Hepatocyte (in vitro differentiated cells): ENCODE measurements at regions not wholly inside any gene's neighbourhood (a gene's known extent, or its start where the extent isn't known, plus 50 kb on each side); places are given as distances from the start of the nearest gene placed in this dataset.

Source experiments
- EZH2phosphoT487 ChIP-seq: fragments of 200-600 bp; sonication (generic); IDR thresholded peaks from one replicate; pipeline ENCODE4 v1.6.1; 2018; ENCODE audit warnings: antibody characterized with exemption, mild to moderate bottlenecking, low read depth, moderate library complexity; ENCODE audit not compliant: unreplicated experiment, severe bottlenecking
- TF ChIP-seq, protein P1 (sequence below): fragments of 200-600 bp; sonication (generic); IDR thresholded peaks from 2 replicates; pipeline ENCODE4 v1.5.1; 2016; ENCODE audit warnings: antibody characterized with exemption, mild to moderate bottlenecking; ENCODE audit not compliant: poor library complexity

DNA sequence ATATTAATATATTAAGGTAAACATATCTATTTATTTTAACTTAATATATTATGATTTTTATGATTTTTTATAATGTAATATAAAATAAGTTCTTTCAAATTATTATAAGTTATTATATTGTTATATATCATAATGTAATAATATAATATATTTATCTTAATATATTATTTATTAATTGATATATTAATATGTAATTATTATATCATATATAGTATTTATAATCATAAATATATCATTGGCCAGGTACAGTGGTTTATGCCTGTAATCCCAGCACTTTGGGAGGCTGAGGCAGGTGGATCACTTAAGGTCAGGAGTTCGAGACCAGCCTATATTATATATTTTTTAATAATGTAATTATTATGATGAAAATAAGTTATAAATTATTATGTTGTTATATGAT, 118.1 kb downstream of the MPP7 start:
- TF ChIP-seq, protein P1, sequence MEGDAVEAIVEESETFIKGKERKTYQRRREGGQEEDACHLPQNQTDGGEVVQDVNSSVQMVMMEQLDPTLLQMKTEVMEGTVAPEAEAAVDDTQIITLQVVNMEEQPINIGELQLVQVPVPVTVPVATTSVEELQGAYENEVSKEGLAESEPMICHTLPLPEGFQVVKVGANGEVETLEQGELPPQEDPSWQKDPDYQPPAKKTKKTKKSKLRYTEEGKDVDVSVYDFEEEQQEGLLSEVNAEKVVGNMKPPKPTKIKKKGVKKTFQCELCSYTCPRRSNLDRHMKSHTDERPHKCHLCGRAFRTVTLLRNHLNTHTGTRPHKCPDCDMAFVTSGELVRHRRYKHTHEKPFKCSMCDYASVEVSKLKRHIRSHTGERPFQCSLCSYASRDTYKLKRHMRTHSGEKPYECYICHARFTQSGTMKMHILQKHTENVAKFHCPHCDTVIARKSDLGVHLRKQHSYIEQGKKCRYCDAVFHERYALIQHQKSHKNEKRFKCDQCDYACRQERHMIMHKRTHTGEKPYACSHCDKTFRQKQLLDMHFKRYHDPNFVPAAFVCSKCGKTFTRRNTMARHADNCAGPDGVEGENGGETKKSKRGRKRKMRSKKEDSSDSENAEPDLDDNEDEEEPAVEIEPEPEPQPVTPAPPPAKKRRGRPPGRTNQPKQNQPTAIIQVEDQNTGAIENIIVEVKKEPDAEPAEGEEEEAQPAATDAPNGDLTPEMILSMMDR = no peak
- no peak for TF ChIP-seq EZH2phosphoT487
